ENCODE measurements at regions not wholly inside any gene's neighbourhood (a gene's known extent, or its start where the extent isn't known, plus 50 kb on each side); places are given as distances from the start of the nearest gene placed in this dataset.
A peak's percentile ranks its signal among the peaks of the same experiment; 100 is the strongest.
"Not testable (repeated sequence)": the region's sequence is repeated elsewhere in the genome, so short reads cannot be mapped to it uniquely, and the experiment has no call there.

GRCh38 chr9:1918108-1918507, 97.0 kb upstream of the SMARCA2 start:
- no peak for ATAC-seq
- no peaks in the 10 kb centered on the region for H3K4me1 Mint-ChIP-seq
- DNase-seq, result no peak
- H3K9me3 Mint-ChIP-seq, result no peaks in the 10 kb centered on the region
- H3K27ac Mint-ChIP-seq, result no peak overlapping the region
- H3K27me3 Mint-ChIP-seq, result peaks cover 51% of the 10 kb centered on the region
- no peak overlapping the region for H3K4me3 Mint-ChIP-seq

- Mint-ChIP-seq H3K27ac (no peak overlapping the region), H3K4me3 (no peak overlapping the region), H3K27me3 (peaks cover 51% of the 10 kb centered on the region), H3K4me1 (no peaks in the 10 kb centered on the region), H3K9me3 (no peaks in the 10 kb centered on the region)
- no peak for ATAC-seq
- DNase-seq, result no peak
These were observed 96.5 kb upstream of the SMARCA2 start for GRCh38 chr9:1918622-1919021.

- Mint-ChIP-seq H3K27me3 (peaks cover 51% of the 10 kb centered on the region), H3K4me1 (no peaks in the 10 kb centered on the region), H3K9me3 (no peaks in the 10 kb centered on the region), H3K27ac (no peak overlapping the region), H3K4me3 (no peak overlapping the region)
- no peak for DNase-seq
- no peak for ATAC-seq
These were observed 95.9 kb upstream of the SMARCA2 start for GRCh38 chr9:1919229-1919628.

GRCh38 chr9:1920386-1920785, 94.8 kb upstream of the SMARCA2 start:
- Mint-ChIP-seq H3K27me3 (peaks cover 50% of the 10 kb centered on the region), H3K9me3 (no peaks in the 10 kb centered on the region), H3K27ac (no peak overlapping the region), H3K4me1 (no peaks in the 10 kb centered on the region), H3K4me3 (no peak overlapping the region)
- ATAC-seq, result no peak
- DNase-seq, result no peak

GRCh38 chr9:1922026-1922425, 93.1 kb upstream of the SMARCA2 start:
- Mint-ChIP-seq H3K4me3 (no peak overlapping the region), H3K9me3 (no peaks in the 10 kb centered on the region), H3K4me1 (no peaks in the 10 kb centered on the region), H3K27me3 (peaks cover 34% of the 10 kb centered on the region), H3K27ac (no peak overlapping the region)
- DNase-seq, result no peak
- no peak for ATAC-seq

- no peak overlapping the region for H3K27ac Mint-ChIP-seq
- no peaks in the 10 kb centered on the region for H3K9me3 Mint-ChIP-seq
- peaks cover 6% of the 10 kb centered on the region for H3K4me1 Mint-ChIP-seq
- no peak overlapping the region for H3K4me3 Mint-ChIP-seq
- DNase-seq, result no peak
- no peaks in the 10 kb centered on the region for H3K27me3 Mint-ChIP-seq
- no peak for ATAC-seq
These were observed 87.6 kb upstream of the SMARCA2 start for GRCh38 chr9:1927546-1927945.

GRCh38 chr9:1929134-1929533, 86.0 kb upstream of the SMARCA2 start:
- ATAC-seq (no peak), DNase-seq (no peak)
- peaks cover 6% of the 10 kb centered on the region for H3K4me1 Mint-ChIP-seq
- peaks cover 4% of the 10 kb centered on the region for H3K27me3 Mint-ChIP-seq
- H3K27ac Mint-ChIP-seq, result no peak overlapping the region
- H3K4me3 Mint-ChIP-seq, result no peak overlapping the region
- no peaks in the 10 kb centered on the region for H3K9me3 Mint-ChIP-seq

GRCh38 chr9:1929722-1930244, 85.4 kb upstream of the SMARCA2 start:
- H3K27me3 Mint-ChIP-seq, result peaks cover 8% of the 10 kb centered on the region
- DNase-seq, result no peak
- H3K4me1 Mint-ChIP-seq, result peaks cover 6% of the 10 kb centered on the region
- ATAC-seq, result peak; percentile 31
- no peak overlapping the region for H3K27ac Mint-ChIP-seq
- H3K9me3 Mint-ChIP-seq, result no peaks in the 10 kb centered on the region
- no peak overlapping the region for H3K4me3 Mint-ChIP-seq

- not testable (repeated sequence) for H3K4me1 Mint-ChIP-seq, DNase-seq, H3K4me3 Mint-ChIP-seq, ATAC-seq, H3K27me3 Mint-ChIP-seq, H3K27ac Mint-ChIP-seq, H3K9me3 Mint-ChIP-seq
These were observed 84.9 kb upstream of the SMARCA2 start for GRCh38 chr9:1930245-1930736.

GRCh38 chr9:1938135-1938534, 77.0 kb upstream of the SMARCA2 start:
- Mint-ChIP-seq H3K27me3 (peaks cover 15% of the 10 kb centered on the region), H3K27ac (peak overlapping the region in 1 of 2 donors; percentile 5), H3K9me3 (peaks cover 0 to 4% of the 10 kb centered on the region in 2 donors), H3K4me3 (no peak overlapping the region), H3K4me1 (peaks cover 13% of the 10 kb centered on the region)
- ATAC-seq, result no peak
- no peak for DNase-seq

GRCh38 chr9:1938675-1939170, 76.4 kb upstream of the SMARCA2 start:
- ATAC-seq (no peak), DNase-seq (no peak)
- Mint-ChIP-seq H3K27me3 (peaks cover 15% of the 10 kb centered on the region), H3K27ac (no peak overlapping the region), H3K4me3 (no peak overlapping the region), H3K4me1 (peaks cover 13% of the 10 kb centered on the region), H3K9me3 (peaks cover 0 to 4% of the 10 kb centered on the region in 2 donors)

- no peak overlapping the region for H3K27ac Mint-ChIP-seq
- DNase-seq (no peak), ATAC-seq (no peak)
These were observed 75.7 kb upstream of the SMARCA2 start for GRCh38 chr9:1939466-1939865.

GRCh38 chr9:1939926-1940368, 75.2 kb upstream of the SMARCA2 start:
- H3K9me3 Mint-ChIP-seq, result peaks cover 0 to 4% of the 10 kb centered on the region in 2 donors
- peak overlapping the region in 1 of 2 donors; percentile 34 for H3K27ac Mint-ChIP-seq
- DNase-seq (peak; percentile 35 to 44), ATAC-seq (peak; percentile 89)
- H3K4me3 Mint-ChIP-seq, result no peak overlapping the region
- H3K27me3 Mint-ChIP-seq, result peaks cover 7% of the 10 kb centered on the region
- H3K4me1 Mint-ChIP-seq, result peaks cover 13% of the 10 kb centered on the region

More at GRCh38 chr9:1939466-1939865, 75.7 kb upstream of the SMARCA2 start:
- H3K9me3 Mint-ChIP-seq, result peaks cover 0 to 4% of the 10 kb centered on the region in 2 donors
- peaks cover 8% of the 10 kb centered on the region for H3K27me3 Mint-ChIP-seq
- no peak overlapping the region for H3K4me3 Mint-ChIP-seq
- peaks cover 13% of the 10 kb centered on the region for H3K4me1 Mint-ChIP-seq

- ATAC-seq (no peak), DNase-seq (no peak)
- H3K27ac Mint-ChIP-seq, result no peak overlapping the region
- peaks cover 7% of the 10 kb centered on the region for H3K27me3 Mint-ChIP-seq
- H3K4me1 Mint-ChIP-seq, result peaks cover 13% of the 10 kb centered on the region
- no peaks in the 10 kb centered on the region for H3K9me3 Mint-ChIP-seq
- H3K4me3 Mint-ChIP-seq, result no peak overlapping the region
These were observed 73.2 kb upstream of the SMARCA2 start for GRCh38 chr9:1941989-1942388.

- H3K27me3 Mint-ChIP-seq, result no peaks in the 10 kb centered on the region
- no peak overlapping the region for H3K4me3 Mint-ChIP-seq
- no peaks in the 10 kb centered on the region for H3K4me1 Mint-ChIP-seq
- no peaks in the 10 kb centered on the region for H3K9me3 Mint-ChIP-seq
- ATAC-seq (no peak), DNase-seq (no peak)
- H3K27ac Mint-ChIP-seq, result no peak overlapping the region
These were observed 68.4 kb upstream of the SMARCA2 start for GRCh38 chr9:1946526-1947283.

GRCh38 chr9:1947438-1947837, 67.7 kb upstream of the SMARCA2 start:
- no peaks in the 10 kb centered on the region for H3K4me1 Mint-ChIP-seq
- no peak for DNase-seq
- no peaks in the 10 kb centered on the region for H3K9me3 Mint-ChIP-seq
- no peaks in the 10 kb centered on the region for H3K27me3 Mint-ChIP-seq
- H3K27ac Mint-ChIP-seq, result no peak overlapping the region
- H3K4me3 Mint-ChIP-seq, result no peak overlapping the region
- ATAC-seq, result no peak
